Endodermal cell (in vitro differentiated cells): ENCODE measurements at regions not wholly inside any gene's neighbourhood (a gene's known extent, or its start where the extent isn't known, plus 50 kb on each side); places are given as distances from the start of the nearest gene placed in this dataset.

Experiments used
- DNase-seq: peaks from one replicate; pipeline ENCODE4 v3.0.0-alpha.2; 2017
- H3K27ac ChIP-seq: 2 replicates; pipeline ENCODE4 v1.5.1; 2013; ENCODE audit warnings: mild to moderate bottlenecking, low read depth, low read length, moderate library complexity
- H3K27me3 ChIP-seq: 2 replicates; pipeline ENCODE4 v1.6.1; 2013; ENCODE audit warnings: mild to moderate bottlenecking, low read length, moderate library complexity; ENCODE audit not compliant: insufficient read depth, control insufficient read depth, poor library complexity, severe bottlenecking
- H3K36me3 ChIP-seq: 2 replicates; pipeline ENCODE4 v1.7.0; 2013; ENCODE audit warnings: mild to moderate bottlenecking, low read length, moderate library complexity; ENCODE audit not compliant: control insufficient read depth, insufficient read depth
- H3K4me1 ChIP-seq: one replicate; pipeline ENCODE4 v1.7.0; 2013; ENCODE audit warnings: low read length; ENCODE audit not compliant: control insufficient read depth, insufficient read depth
- H3K4me3 ChIP-seq: 2 replicates; pipeline ENCODE4 v1.5.1; 2013; ENCODE audit warnings: mild to moderate bottlenecking, low read length, moderate library complexity
- H3K9ac ChIP-seq: 2 replicates; pipeline ENCODE4 v1.6.1; 2013; ENCODE audit warnings: mild to moderate bottlenecking, low read length, moderate library complexity; ENCODE audit not compliant: poor library complexity, severe bottlenecking; ENCODE audit errors: extremely low read depth
- H3K9me3 ChIP-seq: 2 replicates; pipeline ENCODE4 v1.6.1; 2013; ENCODE audit warnings: mild to moderate bottlenecking, low read length, moderate library complexity; ENCODE audit not compliant: control insufficient read depth
- H3K27ac Mint-ChIP-seq: 2 replicates; pipeline ENCODE4 v1.8.0; 2020; ENCODE audit warnings: mixed read lengths
- H3K27me3 Mint-ChIP-seq: 2 replicates; pipeline ENCODE4 v1.8.0; 2021; ENCODE audit warnings: mild to moderate bottlenecking, mixed read lengths; ENCODE audit not compliant: insufficient read depth
- H3K36me3 Mint-ChIP-seq: 2 replicates; pipeline ENCODE4 v1.8.0; 2020; ENCODE audit warnings: low read depth, mixed read lengths
- H3K4me1 Mint-ChIP-seq: 2 replicates; pipeline ENCODE4 v1.8.0; 2020; ENCODE audit warnings: mixed read lengths
- H3K4me3 Mint-ChIP-seq: 2 replicates; pipeline ENCODE4 v1.8.0; 2020; ENCODE audit warnings: mild to moderate bottlenecking, moderate library complexity, mixed read lengths
- H3K9me3 Mint-ChIP-seq: 2 replicates; pipeline ENCODE4 v1.8.0; 2020; ENCODE audit warnings: mild to moderate bottlenecking, mixed read lengths
- WGBS, 2 experiments: methylation state at CpG; one replicate each; pipeline versions ENCODE4 v1.1.5 to v1.1.7; 2013; ENCODE audit warnings: missing lambda C conversion rate in 2 of 2, mixed read lengths in 1 of 2; ENCODE audit not compliant: insufficient coverage in 1 of 2, insufficient read length in 1 of 2; 5-methylcytosine and 5-hydroxymethylcytosine counted together
- TF ChIP-seq, protein P1 (sequence below): fragments of 200-600 bp; sonication (generic); conservative IDR thresholded peaks from 2 replicates; pipeline ENCODE4 v1.5.0; 2021; ENCODE audit warnings: antibody characterized with exemption, mild to moderate bottlenecking

DNA sequence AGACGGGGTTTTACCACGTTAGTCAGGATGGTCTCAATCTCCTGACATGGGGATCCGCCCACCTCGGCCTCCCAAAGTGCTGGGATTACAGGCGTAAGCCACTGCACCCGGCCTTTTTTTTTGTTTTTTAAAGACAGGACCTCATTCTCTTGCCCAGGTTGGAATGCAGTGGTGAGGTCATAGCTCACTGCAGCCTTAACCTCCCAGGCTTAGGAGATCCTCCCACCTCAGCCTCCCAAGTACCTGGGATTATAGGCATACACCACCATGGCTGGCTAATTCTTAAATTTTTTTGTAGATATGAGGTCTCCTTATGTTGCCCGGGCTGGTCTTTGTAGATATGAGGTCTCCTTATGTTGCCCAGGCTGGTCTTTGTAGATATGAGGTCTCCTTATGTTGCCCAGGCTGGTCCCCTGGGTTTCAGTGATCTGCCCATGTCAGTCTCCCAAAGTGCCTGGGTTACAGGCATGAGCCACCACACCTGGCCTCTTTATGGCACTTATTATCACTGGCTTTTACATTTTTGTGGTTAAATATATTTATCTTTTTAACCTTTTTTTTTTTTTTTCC lies 82.3 kb upstream of the RNU6-1 start:
- Histone ChIP-seq H3K36me3 (no peaks in the 10 kb centered on the region), H3K4me1 (no peaks in the 10 kb centered on the region), H3K4me3 (no peak overlapping the region), H3K27ac (no peak overlapping the region), H3K27me3 (no peaks in the 10 kb centered on the region), H3K9ac (no peak overlapping the region), H3K9me3 (peaks cover 10% of the 10 kb centered on the region)
- H3K9me3 Mint-ChIP-seq: peaks cover 2% of the 10 kb centered on the region
- no peak overlapping the region for H3K4me3 Mint-ChIP-seq
- TF ChIP-seq, protein P1, sequence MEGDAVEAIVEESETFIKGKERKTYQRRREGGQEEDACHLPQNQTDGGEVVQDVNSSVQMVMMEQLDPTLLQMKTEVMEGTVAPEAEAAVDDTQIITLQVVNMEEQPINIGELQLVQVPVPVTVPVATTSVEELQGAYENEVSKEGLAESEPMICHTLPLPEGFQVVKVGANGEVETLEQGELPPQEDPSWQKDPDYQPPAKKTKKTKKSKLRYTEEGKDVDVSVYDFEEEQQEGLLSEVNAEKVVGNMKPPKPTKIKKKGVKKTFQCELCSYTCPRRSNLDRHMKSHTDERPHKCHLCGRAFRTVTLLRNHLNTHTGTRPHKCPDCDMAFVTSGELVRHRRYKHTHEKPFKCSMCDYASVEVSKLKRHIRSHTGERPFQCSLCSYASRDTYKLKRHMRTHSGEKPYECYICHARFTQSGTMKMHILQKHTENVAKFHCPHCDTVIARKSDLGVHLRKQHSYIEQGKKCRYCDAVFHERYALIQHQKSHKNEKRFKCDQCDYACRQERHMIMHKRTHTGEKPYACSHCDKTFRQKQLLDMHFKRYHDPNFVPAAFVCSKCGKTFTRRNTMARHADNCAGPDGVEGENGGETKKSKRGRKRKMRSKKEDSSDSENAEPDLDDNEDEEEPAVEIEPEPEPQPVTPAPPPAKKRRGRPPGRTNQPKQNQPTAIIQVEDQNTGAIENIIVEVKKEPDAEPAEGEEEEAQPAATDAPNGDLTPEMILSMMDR: no peak
- no peaks in the 10 kb centered on the region for H3K36me3 Mint-ChIP-seq
- H3K4me1 Mint-ChIP-seq: peaks cover 16% of the 10 kb centered on the region
- H3K27ac Mint-ChIP-seq: no peak overlapping the region
- no peak for DNase-seq
- 85 to 97% methylated on average over 5 to 7 of the region's 7 CpGs for WGBS, 2 experiments
- H3K27me3 Mint-ChIP-seq: no peaks in the 10 kb centered on the region

DNA sequence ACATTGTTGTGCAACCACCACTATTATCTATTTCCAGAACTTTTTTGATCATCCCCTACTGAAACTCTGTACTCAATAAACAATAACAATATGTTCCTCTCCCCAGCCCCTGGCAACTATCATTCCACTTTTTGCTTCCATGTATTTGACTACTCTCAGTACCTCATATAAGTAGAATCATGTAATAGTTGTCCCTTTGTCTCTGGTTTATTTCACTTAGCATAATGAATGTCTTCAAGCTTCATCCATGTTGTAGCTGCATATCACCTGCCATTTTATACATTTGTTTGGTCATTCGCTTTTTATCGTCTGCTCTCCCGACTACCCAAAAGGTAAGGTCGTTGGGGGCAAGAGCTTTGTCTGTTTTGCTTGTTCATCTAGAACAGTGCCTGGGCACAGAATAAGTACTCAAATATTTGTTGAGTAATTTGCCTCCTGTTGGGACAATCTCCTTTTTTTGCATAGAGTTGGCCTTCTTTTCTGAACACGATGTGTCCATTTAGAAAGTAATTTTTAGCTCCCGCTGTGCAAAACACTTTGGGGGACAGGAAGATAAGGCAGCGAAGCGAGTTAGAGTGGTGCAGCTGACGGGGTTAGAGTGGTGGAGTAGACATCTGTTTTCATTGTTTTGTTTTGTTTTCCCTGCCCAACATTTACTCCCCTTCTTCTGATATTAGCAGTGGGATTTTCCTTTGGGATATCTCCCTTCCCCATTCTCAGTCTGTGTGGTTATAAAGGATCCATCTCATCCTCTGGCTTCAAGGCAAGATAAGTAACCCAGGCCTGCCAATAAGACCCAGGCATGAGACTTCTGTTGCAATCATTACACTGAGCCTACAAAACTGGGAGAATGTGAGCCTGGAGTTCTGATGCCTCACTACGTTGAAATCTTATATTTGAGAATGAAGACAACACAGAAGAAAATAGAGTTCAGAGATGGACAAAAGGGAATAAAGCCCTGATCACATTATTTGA lies 83.4 kb upstream of the RNU6-1 start:
- TF ChIP-seq, protein P1: no peak
- Mint-ChIP-seq H3K4me3 (no peak overlapping the region), H3K27me3 (no peaks in the 10 kb centered on the region), H3K36me3 (no peaks in the 10 kb centered on the region), H3K27ac (no peak overlapping the region), H3K4me1 (peaks cover 13% of the 10 kb centered on the region), H3K9me3 (peaks cover 2% of the 10 kb centered on the region)
- no peaks in the 10 kb centered on the region for H3K36me3 ChIP-seq
- DNase-seq: no peak
- WGBS, 2 experiments: 92 to 94% methylated on average over 7 to 10 of the region's 10 CpGs
- no peak overlapping the region for H3K9ac ChIP-seq
- no peak overlapping the region for H3K27ac ChIP-seq
- no peak overlapping the region for H3K4me3 ChIP-seq
- no peaks in the 10 kb centered on the region for H3K4me1 ChIP-seq
- H3K27me3 ChIP-seq: no peaks in the 10 kb centered on the region
- peaks cover 8% of the 10 kb centered on the region for H3K9me3 ChIP-seq

DNA sequence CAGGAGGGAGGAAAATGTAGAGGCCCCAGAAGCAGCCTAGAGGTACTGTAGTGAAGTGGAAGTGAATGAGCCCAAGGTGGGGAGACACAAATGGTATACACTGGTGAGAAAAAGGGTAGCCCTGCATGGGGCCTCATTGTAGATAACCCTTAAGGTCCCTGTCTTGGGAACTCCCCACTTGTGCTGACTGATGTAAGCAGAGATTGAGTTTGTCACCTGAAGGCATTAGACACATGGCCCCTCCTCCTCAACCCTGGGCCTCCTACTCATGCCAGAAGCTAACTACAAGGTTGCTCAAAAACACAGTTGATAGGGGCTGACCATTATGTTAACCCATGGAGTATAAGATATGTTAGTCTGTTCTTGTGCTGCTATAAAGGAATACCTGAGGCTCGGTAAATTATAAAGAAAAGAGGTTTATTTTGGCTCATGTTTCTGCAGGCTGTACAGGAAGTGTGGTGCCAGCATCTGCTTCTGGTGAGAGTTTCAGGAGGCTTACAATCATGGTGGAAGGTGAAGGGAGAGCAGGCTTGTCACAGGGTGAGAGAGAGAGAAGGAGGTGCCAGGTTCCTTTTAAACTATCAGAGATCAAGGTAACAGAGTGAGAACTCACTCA lies 84.6 kb upstream of the RNU6-1 start:
- Mint-ChIP-seq H3K9me3 (peaks cover 2% of the 10 kb centered on the region), H3K27me3 (no peaks in the 10 kb centered on the region)

More for the DNA sequence above, 84.6 kb upstream of the RNU6-1 start:
- H3K4me1 Mint-ChIP-seq: peaks cover 11% of the 10 kb centered on the region
- no peak overlapping the region for H3K4me3 ChIP-seq
- H3K9ac ChIP-seq: no peak overlapping the region
- H3K27ac ChIP-seq: no peak overlapping the region
- H3K27me3 ChIP-seq: no peaks in the 10 kb centered on the region
- no peak for DNase-seq
- H3K4me1 ChIP-seq: no peaks in the 10 kb centered on the region
- WGBS, 2 experiments: 86 to 92% methylated on average over 1 of the region's 1 CpG
- H3K36me3 ChIP-seq: no peaks in the 10 kb centered on the region
- no peak overlapping the region for H3K4me3 Mint-ChIP-seq
- TF ChIP-seq, protein P1: no peak
- H3K27ac Mint-ChIP-seq: no peak overlapping the region
- H3K36me3 Mint-ChIP-seq: no peaks in the 10 kb centered on the region
- no peaks in the 10 kb centered on the region for H3K9me3 ChIP-seq
